ENCODE measurements at regions not wholly inside any gene's neighbourhood (a gene's known extent, or its start where the extent isn't known, plus 50 kb on each side); places are given as distances from the start of the nearest gene placed in this dataset.
A peak's percentile ranks its signal among the peaks of the same experiment; 100 is the strongest.

DNA sequence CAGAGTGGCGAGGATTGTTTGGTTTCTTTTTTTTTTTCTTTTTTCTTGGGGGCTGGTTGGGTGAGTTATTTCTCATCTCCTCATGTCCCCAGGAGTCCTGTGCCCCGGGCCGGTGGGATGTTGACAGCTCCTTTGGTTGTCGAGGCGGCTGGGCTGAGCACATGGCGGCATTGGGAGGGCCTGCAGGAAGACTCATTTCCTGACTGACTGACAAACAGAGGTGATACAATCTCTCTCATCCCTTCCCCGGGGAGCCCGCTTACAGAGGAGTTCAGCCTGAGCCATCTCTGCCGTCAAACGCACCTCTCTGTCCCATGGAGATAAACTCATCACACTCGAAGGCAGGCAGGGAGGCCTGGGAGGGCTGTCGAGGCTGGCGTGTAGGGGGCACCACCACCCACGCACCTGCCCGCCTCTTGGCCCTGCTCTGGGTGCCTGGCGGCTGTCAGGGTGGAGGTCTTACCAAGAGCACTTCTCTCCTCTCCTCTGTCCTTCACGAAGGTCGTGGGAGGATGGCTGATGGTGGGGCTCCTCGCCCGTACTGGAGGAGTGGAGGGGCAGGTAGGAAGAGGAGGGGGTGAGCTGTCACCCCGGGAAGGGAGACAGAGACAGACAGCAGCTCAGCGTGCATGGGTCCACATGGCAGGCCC, 60.0 kb upstream of the NECTIN1 start (continued):
- TF ChIP-seq, protein P1, sequence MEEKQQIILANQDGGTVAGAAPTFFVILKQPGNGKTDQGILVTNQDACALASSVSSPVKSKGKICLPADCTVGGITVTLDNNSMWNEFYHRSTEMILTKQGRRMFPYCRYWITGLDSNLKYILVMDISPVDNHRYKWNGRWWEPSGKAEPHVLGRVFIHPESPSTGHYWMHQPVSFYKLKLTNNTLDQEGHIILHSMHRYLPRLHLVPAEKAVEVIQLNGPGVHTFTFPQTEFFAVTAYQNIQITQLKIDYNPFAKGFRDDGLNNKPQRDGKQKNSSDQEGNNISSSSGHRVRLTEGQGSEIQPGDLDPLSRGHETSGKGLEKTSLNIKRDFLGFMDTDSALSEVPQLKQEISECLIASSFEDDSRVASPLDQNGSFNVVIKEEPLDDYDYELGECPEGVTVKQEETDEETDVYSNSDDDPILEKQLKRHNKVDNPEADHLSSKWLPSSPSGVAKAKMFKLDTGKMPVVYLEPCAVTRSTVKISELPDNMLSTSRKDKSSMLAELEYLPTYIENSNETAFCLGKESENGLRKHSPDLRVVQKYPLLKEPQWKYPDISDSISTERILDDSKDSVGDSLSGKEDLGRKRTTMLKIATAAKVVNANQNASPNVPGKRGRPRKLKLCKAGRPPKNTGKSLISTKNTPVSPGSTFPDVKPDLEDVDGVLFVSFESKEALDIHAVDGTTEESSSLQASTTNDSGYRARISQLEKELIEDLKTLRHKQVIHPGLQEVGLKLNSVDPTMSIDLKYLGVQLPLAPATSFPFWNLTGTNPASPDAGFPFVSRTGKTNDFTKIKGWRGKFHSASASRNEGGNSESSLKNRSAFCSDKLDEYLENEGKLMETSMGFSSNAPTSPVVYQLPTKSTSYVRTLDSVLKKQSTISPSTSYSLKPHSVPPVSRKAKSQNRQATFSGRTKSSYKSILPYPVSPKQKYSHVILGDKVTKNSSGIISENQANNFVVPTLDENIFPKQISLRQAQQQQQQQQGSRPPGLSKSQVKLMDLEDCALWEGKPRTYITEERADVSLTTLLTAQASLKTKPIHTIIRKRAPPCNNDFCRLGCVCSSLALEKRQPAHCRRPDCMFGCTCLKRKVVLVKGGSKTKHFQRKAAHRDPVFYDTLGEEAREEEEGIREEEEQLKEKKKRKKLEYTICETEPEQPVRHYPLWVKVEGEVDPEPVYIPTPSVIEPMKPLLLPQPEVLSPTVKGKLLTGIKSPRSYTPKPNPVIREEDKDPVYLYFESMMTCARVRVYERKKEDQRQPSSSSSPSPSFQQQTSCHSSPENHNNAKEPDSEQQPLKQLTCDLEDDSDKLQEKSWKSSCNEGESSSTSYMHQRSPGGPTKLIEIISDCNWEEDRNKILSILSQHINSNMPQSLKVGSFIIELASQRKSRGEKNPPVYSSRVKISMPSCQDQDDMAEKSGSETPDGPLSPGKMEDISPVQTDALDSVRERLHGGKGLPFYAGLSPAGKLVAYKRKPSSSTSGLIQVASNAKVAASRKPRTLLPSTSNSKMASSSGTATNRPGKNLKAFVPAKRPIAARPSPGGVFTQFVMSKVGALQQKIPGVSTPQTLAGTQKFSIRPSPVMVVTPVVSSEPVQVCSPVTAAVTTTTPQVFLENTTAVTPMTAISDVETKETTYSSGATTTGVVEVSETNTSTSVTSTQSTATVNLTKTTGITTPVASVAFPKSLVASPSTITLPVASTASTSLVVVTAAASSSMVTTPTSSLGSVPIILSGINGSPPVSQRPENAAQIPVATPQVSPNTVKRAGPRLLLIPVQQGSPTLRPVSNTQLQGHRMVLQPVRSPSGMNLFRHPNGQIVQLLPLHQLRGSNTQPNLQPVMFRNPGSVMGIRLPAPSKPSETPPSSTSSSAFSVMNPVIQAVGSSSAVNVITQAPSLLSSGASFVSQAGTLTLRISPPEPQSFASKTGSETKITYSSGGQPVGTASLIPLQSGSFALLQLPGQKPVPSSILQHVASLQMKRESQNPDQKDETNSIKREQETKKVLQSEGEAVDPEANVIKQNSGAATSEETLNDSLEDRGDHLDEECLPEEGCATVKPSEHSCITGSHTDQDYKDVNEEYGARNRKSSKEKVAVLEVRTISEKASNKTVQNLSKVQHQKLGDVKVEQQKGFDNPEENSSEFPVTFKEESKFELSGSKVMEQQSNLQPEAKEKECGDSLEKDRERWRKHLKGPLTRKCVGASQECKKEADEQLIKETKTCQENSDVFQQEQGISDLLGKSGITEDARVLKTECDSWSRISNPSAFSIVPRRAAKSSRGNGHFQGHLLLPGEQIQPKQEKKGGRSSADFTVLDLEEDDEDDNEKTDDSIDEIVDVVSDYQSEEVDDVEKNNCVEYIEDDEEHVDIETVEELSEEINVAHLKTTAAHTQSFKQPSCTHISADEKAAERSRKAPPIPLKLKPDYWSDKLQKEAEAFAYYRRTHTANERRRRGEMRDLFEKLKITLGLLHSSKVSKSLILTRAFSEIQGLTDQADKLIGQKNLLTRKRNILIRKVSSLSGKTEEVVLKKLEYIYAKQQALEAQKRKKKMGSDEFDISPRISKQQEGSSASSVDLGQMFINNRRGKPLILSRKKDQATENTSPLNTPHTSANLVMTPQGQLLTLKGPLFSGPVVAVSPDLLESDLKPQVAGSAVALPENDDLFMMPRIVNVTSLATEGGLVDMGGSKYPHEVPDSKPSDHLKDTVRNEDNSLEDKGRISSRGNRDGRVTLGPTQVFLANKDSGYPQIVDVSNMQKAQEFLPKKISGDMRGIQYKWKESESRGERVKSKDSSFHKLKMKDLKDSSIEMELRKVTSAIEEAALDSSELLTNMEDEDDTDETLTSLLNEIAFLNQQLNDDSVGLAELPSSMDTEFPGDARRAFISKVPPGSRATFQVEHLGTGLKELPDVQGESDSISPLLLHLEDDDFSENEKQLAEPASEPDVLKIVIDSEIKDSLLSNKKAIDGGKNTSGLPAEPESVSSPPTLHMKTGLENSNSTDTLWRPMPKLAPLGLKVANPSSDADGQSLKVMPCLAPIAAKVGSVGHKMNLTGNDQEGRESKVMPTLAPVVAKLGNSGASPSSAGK (IDR thresholded peaks at IDR 0.05) = peak; percentile 23; the same call in 1 of the 2 replicates
- TF ChIP-seq HDAC3 (IDR thresholded peaks at IDR 0.05; ENCODE audit: borderline replicate concordance, partially characterized antibody) = no peak

Measured in K562 (cell line).